Keratinocyte (primary cell): ENCODE measurements at regions not wholly inside any gene's neighbourhood (a gene's known extent, or its start where the extent isn't known, plus 50 kb on each side); places are given as distances from the start of the nearest gene placed in this dataset.

Experiments used
- DNase-seq: peaks from one replicate; pipeline ENCODE4 v3.0.0-alpha.2; 2011; ENCODE audit warnings: low read depth, missing footprints, low spot score
- FAIRE-seq: peaks from 2 replicates; lab custom pipeline; 2011; peaks lifted over from hg19 to GRCh38; lab: Jason Lieb, UNC
- H2AFZ ChIP-seq: 2 replicates; pipeline ENCODE4 v1.6.0; 2012; ENCODE audit warnings: low read length, control low read depth, inconsistent platforms; ENCODE audit not compliant: control insufficient read depth
- H3K27ac ChIP-seq: 2 replicates; pipeline ENCODE4 v1.5.1; 2011; ENCODE audit warnings: low read length; ENCODE audit not compliant: control insufficient read depth, insufficient read depth
- H3K27me3 ChIP-seq: 3 replicates; pipeline ENCODE4 v1.6.0; 2011; ENCODE audit warnings: low read length; ENCODE audit not compliant: control insufficient read depth, insufficient read depth; ENCODE audit errors: extremely low read depth
- H3K36me3 ChIP-seq, 2 experiments: 2 replicates in 1 of 2; 3 replicates in 1 of 2; pipeline ENCODE4 v1.5.1; 2011; ENCODE audit warnings: low read length in 2 of 2, mild to moderate bottlenecking in 1 of 2; ENCODE audit not compliant: control insufficient read depth in 2 of 2, insufficient read depth in 2 of 2; ENCODE audit errors: extremely low read depth in 1 of 2
- H3K4me1 ChIP-seq: 3 replicates; pipeline ENCODE4 v1.5.1; 2011; ENCODE audit warnings: low read length; ENCODE audit not compliant: control insufficient read depth, insufficient read depth; ENCODE audit errors: extremely low read depth
- H3K4me2 ChIP-seq: 3 replicates; pipeline ENCODE4 v1.6.0; 2011; ENCODE audit warnings: low read depth, low read length; ENCODE audit not compliant: control insufficient read depth, insufficient read depth; ENCODE audit errors: extremely low read depth
- H3K4me3 ChIP-seq, 3 experiments: fragments of 200-600 bp in 1 of 3; sonication (generic) in 1 of 3; 2 replicates in 2 of 3; 3 replicates in 1 of 3; pipeline ENCODE4 v1.5.1; 2011 to 2016; ENCODE audit warnings: low read length in 3 of 3, mild to moderate bottlenecking in 3 of 3, control low read depth in 2 of 3, inconsistent platforms in 1 of 3, low read depth in 1 of 3, mixed read lengths in 1 of 3, mixed run types in 1 of 3, moderate library complexity in 1 of 3; ENCODE audit not compliant: control insufficient read depth in 2 of 3, insufficient read depth in 2 of 3; ENCODE audit errors: extremely low read depth in 1 of 3
- H3K79me2 ChIP-seq: 2 replicates; pipeline ENCODE4 v1.6.0; 2012; ENCODE audit warnings: low read length; ENCODE audit not compliant: control insufficient read depth, insufficient read depth
- H3K9ac ChIP-seq: 3 replicates; pipeline ENCODE4 v1.6.0; 2011; ENCODE audit warnings: low read length; ENCODE audit not compliant: control insufficient read depth, insufficient read depth; ENCODE audit errors: extremely low read depth
- H3K9me1 ChIP-seq: 3 replicates; pipeline ENCODE4 v1.6.0; 2011; ENCODE audit warnings: low read length; ENCODE audit not compliant: control insufficient read depth, insufficient read depth; ENCODE audit errors: extremely low read depth
- H3K9me3 ChIP-seq: 2 replicates; pipeline ENCODE4 v1.5.1; 2012; ENCODE audit warnings: low read depth, low read length; ENCODE audit not compliant: control insufficient read depth
- H4K20me1 ChIP-seq: 3 replicates; pipeline ENCODE4 v1.6.0; 2011; ENCODE audit warnings: low read length; ENCODE audit not compliant: control insufficient read depth, insufficient read depth; ENCODE audit errors: extremely low read depth
- EZH2 ChIP-seq: IDR thresholded peaks from one replicate; pipeline ENCODE4 v1.6.1; 2012; ENCODE audit warnings: inconsistent platforms, mild to moderate bottlenecking, low read length, moderate library complexity
- dilution Hi-C: fragments of 300-500 bp; cut with MboI; formaldehyde crosslinking; loops from one replicate; pipeline ENCODE4 v1.7.0; 2020; ENCODE audit warnings: low sequenced_read_pairs; ENCODE audit not compliant: extremely low pct_ligation_motif_present
- TF ChIP-seq, protein P1 (sequence below), 3 experiments: IDR thresholded peaks in 1 of 3; conservative IDR thresholded peaks in 1 of 3; optimal IDR thresholded peaks in 1 of 3; 2 replicates in 2 of 3; 3 replicates in 1 of 3; pipeline versions ENCODE3 to v1.5.1; 2011; ENCODE audit warnings: low read length in 3 of 3, mild to moderate bottlenecking in 3 of 3, moderate library complexity in 2 of 3, control low read depth in 1 of 3, inconsistent platforms in 1 of 3; ENCODE audit not compliant: insufficient read depth in 2 of 3; ENCODE audit errors: extremely low read depth in 1 of 3

GRCh38 chr9:91034521-91034920 lies 232.9 kb downstream of the SYK start:
- TF ChIP-seq, protein P1, sequence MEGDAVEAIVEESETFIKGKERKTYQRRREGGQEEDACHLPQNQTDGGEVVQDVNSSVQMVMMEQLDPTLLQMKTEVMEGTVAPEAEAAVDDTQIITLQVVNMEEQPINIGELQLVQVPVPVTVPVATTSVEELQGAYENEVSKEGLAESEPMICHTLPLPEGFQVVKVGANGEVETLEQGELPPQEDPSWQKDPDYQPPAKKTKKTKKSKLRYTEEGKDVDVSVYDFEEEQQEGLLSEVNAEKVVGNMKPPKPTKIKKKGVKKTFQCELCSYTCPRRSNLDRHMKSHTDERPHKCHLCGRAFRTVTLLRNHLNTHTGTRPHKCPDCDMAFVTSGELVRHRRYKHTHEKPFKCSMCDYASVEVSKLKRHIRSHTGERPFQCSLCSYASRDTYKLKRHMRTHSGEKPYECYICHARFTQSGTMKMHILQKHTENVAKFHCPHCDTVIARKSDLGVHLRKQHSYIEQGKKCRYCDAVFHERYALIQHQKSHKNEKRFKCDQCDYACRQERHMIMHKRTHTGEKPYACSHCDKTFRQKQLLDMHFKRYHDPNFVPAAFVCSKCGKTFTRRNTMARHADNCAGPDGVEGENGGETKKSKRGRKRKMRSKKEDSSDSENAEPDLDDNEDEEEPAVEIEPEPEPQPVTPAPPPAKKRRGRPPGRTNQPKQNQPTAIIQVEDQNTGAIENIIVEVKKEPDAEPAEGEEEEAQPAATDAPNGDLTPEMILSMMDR (optimal IDR thresholded peaks at IDR 0.05 in 1 of 3, IDR thresholded peaks at IDR 0.05 in 1 of 3, conservative IDR thresholded peaks at IDR 0.05 in 1 of 3; ENCODE audit: extremely low read depth in 1 of 3, insufficient read depth in 2 of 3, low read length in 3 of 3) = no peak
- TF ChIP-seq EZH2 = no peak
- H3K27me3 ChIP-seq = peaks cover 13% of the 10 kb centered on the region
- DNase-seq (no peak), FAIRE-seq (no peak)
- no peak overlapping the region for H2AFZ ChIP-seq
- H4K20me1 ChIP-seq = no peaks in the 10 kb centered on the region
- no peak overlapping the region for H3K9ac ChIP-seq
- H3K36me3 ChIP-seq = no peaks in the 10 kb centered on the region
- no peak overlapping the region for H3K4me2 ChIP-seq
- no peaks in the 10 kb centered on the region for H3K9me3 ChIP-seq
- no peak overlapping the region for H3K27ac ChIP-seq
- dilution Hi-C loops = no loop called here
- H3K9me1 ChIP-seq = no peaks in the 10 kb centered on the region
- no peaks in the 10 kb centered on the region for H3K79me2 ChIP-seq
- no peak overlapping the region for H3K4me3 ChIP-seq
- peaks cover 12% of the 10 kb centered on the region for H3K4me1 ChIP-seq

- no peaks in the 10 kb centered on the region for H3K79me2 ChIP-seq
- H3K36me3 ChIP-seq = no peaks in the 10 kb centered on the region
- no peaks in the 10 kb centered on the region for H3K9me3 ChIP-seq
- dilution Hi-C loops = no loop called here
- no peak overlapping the region for H3K4me2 ChIP-seq
- H3K9me1 ChIP-seq = no peaks in the 10 kb centered on the region
- H2AFZ ChIP-seq = no peak overlapping the region
- H3K27me3 ChIP-seq = peaks cover 13% of the 10 kb centered on the region
- H4K20me1 ChIP-seq = no peaks in the 10 kb centered on the region
- peaks cover 12% of the 10 kb centered on the region for H3K4me1 ChIP-seq
- no peak for TF ChIP-seq EZH2
- TF ChIP-seq, protein P1 (optimal IDR thresholded peaks at IDR 0.05 in 1 of 3, IDR thresholded peaks at IDR 0.05 in 1 of 3, conservative IDR thresholded peaks at IDR 0.05 in 1 of 3; ENCODE audit: extremely low read depth in 1 of 3, insufficient read depth in 2 of 3, low read length in 3 of 3) = no peak
- H3K9ac ChIP-seq = no peak overlapping the region
- DNase-seq (no peak), FAIRE-seq (no peak)
- H3K27ac ChIP-seq = no peak overlapping the region
- no peak overlapping the region for H3K4me3 ChIP-seq
Observed at GRCh38 chr9:91034976-91035824, 233.6 kb downstream of the SYK start.
